Right forelimb (tissue), 1 donor: ENCODE measurements at regions not wholly inside any gene's neighbourhood (a gene's known extent, or its start where the extent isn't known, plus 50 kb on each side); places are given as distances from the start of the nearest gene placed in this dataset.
"Not testable (repeated sequence)": the region's sequence is repeated elsewhere in the genome, so short reads cannot be mapped to it uniquely, and the experiment has no call there.

Experiments
- DNase-seq: peaks from one replicate; pipeline ENCODE4 v3.0.0-alpha.2; 2018

GRCh38 chr3:165624761-165625160 lies 212.5 kb downstream of the BCHE start:
- DNase-seq = no peak

GRCh38 chr3:165622356-165622755 lies 214.9 kb downstream of the BCHE start:
- DNase-seq = no peak

- DNase-seq = no peak
Measured at GRCh38 chr3:165619069-165619468, 218.2 kb downstream of the BCHE start.

GRCh38 chr3:165617134-165617533 lies 220.1 kb downstream of the BCHE start:
- DNase-seq = no peak

- DNase-seq = no peak
Measured at GRCh38 chr3:165614337-165614736, 222.9 kb downstream of the BCHE start.

GRCh38 chr3:165613014-165613413 lies 224.2 kb downstream of the BCHE start:
- DNase-seq = no peak

GRCh38 chr3:165607221-165607620 lies 230.0 kb downstream of the BCHE start:
- no peak for DNase-seq

GRCh38 chr3:165603196-165603595 lies 234.0 kb downstream of the BCHE start:
- DNase-seq = no peak

- not testable (repeated sequence) for DNase-seq
Measured at GRCh38 chr3:165572566-165572965, 264.7 kb downstream of the BCHE start.

- no peak for DNase-seq
Measured at GRCh38 chr3:165568907-165569462, 268.2 kb downstream of the BCHE start.

GRCh38 chr3:165555785-165556184 lies 281.4 kb downstream of the BCHE start:
- no peak for DNase-seq

GRCh38 chr3:165553371-165553770 lies 283.9 kb downstream of the BCHE start:
- DNase-seq = no peak

GRCh38 chr3:165549665-165550064 lies 287.6 kb downstream of the BCHE start:
- no peak for DNase-seq

GRCh38 chr3:165549037-165549436 lies 288.2 kb downstream of the BCHE start:
- DNase-seq = no peak

GRCh38 chr3:165545059-165545458 lies 292.2 kb downstream of the BCHE start:
- DNase-seq = no peak

- no peak for DNase-seq
Measured at GRCh38 chr3:165544432-165544831, 292.8 kb downstream of the BCHE start.

- DNase-seq = no peak
Measured at GRCh38 chr3:165538166-165538565, 299.1 kb downstream of the BCHE start.

- no peak for DNase-seq
Measured at GRCh38 chr3:165532851-165533250, 304.4 kb downstream of the BCHE start.

- no peak for DNase-seq
Measured at GRCh38 chr3:165529451-165529850, 307.8 kb downstream of the BCHE start.

GRCh38 chr3:165526367-165526766 lies 310.9 kb downstream of the BCHE start:
- DNase-seq = no peak

GRCh38 chr3:165523801-165524200 lies 313.4 kb downstream of the BCHE start:
- DNase-seq = no peak

GRCh38 chr3:165522386-165522785 lies 314.8 kb downstream of the BCHE start:
- no peak for DNase-seq

- DNase-seq = no peak
Measured at GRCh38 chr3:165521131-165521871, 315.9 kb downstream of the BCHE start.

GRCh38 chr3:165519687-165520086 lies 317.5 kb downstream of the BCHE start:
- DNase-seq = no peak

GRCh38 chr3:165518346-165518745 lies 318.9 kb downstream of the BCHE start:
- DNase-seq = no peak
